Activated CD4-positive, alpha-beta T cell treated with anti-CD3 and anti-CD28 coated beads for 1 hour (primary cell): ENCODE measurements at regions not wholly inside any gene's neighbourhood (a gene's known extent, or its start where the extent isn't known, plus 50 kb on each side); places are given as distances from the start of the nearest gene placed in this dataset.
"Not testable (repeated sequence)": the region's sequence is repeated elsewhere in the genome, so short reads cannot be mapped to it uniquely, and the experiment has no call there.

Experiments used
- DNase-seq: peaks from one replicate; pipeline ENCODE4 v3.0.0-alpha.2; 2020

DNA sequence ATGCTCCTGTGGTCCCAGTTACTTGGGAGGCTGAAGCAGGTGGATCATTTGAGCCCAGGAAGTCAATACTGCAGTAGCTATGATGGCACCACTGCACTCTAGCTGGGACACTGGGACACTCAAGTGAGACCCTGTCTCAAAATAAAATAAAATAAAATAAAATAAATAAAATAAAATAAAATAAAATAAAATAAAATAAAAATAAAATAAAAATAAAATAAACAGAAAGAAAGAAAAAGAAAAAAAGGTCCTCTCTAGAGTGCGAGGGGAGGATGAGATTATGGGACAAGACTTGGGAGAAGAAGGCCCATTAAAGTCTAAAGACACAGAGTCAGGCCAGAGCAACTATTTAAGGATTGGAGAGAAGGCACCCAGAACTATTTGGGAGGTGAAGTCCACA lies 172.5 kb downstream of the IER5 start:
- DNase-seq: no peak

GRCh38 chr1:181262069-181262468 lies 173.6 kb downstream of the IER5 start:
- DNase-seq: no peak

DNA sequence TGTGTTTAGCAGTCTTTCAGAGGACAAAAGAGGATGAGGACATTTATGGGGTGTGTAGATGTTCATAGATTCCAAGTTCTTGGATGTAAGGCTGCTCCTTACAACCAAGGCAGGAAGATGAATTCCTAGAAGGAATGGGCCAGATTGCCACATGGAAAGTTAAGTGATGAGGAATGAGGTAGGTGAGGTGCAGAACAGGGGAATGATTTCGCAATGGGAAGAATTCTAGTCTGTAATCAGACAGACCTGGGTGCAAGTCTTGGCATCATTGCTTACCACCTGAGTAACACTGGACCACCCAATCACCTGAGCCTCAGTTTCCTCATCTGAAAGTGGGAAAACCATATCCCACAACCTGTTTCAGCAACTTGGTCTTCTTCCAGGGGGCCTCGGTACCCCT lies 174.9 kb downstream of the IER5 start:
- no peak for DNase-seq

- no peak for DNase-seq
Observed at GRCh38 chr1:181264821-181265220, 176.3 kb downstream of the IER5 start.

DNA sequence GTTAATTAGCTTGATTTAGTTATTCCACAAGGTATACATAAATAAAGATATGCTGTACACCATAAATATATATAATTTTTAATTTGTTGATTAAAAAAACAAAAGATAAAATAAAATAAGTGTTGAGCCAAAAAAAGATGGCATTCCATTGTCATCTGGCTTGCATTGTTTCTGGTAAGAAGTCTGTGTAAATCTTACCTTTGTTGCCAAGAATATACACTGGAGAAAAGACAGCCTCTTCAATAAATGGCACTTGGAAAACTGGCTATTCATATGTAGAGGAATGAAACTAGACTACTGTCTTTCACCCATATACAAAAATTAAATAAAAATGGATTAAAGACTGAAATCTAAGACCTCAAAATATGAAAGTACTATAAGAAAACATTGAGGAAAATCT lies 196.5 kb downstream of the IER5 start:
- DNase-seq: no peak

DNA sequence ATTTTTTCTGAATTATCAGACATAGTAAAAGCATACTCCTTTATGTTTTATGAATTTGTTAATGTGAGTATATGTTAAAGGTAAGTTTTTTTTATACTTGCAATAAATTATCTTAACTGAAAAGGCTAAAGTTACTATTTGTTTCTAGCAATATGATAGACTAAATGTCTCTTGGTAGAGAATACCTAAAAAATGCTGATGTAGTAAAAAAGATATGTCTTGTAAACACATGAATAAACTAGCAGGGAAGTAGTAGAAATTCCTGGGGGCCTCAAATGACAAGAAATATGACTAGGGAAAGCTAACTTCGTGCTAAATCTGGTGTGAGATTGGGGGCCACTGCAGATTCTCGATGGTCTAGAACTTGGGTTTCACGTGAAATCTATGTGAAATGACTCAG lies 188.1 kb upstream of the CACNA1E start:
- no peak for DNase-seq

DNA sequence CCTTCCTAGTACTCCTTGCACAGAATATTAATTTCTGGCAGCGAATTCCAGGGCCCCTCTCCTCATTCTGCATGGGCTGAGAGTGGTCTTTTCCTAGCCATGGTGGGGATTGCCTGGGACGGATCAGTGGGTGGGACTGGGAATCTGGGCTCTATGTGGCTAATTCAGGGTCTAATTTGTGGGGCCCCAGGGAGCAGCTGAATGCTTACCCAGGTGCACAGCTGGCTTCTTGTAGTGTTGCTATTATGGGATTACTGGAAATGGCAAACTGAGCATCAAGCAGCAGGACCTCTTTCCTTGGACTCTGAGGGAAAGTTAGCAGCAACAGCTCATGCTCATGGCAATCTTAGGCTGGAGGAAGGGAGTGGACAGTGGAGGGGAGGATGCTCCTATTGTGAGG lies 187.1 kb upstream of the CACNA1E start:
- DNase-seq: no peak

DNA sequence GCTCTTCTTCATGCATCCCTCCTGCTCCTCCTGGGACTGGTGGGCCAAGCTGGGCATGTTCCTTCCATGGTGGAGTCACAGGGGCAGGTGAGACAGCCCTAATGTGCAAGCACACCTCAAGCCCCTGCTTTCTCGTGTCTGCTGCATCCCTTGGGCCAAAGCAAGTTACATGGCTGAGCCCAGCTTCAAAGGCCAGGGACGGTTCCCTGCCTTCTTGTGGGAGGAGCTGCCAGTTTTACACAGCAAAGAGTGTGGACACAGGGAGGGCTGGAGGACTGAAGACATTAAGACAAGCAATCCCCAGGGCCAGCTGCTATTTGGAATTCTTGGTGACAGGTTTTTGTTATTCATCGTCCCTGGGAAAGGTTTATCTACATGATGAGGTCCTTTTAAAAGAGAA lies 175.2 kb upstream of the CACNA1E start:
- no peak for DNase-seq

DNA sequence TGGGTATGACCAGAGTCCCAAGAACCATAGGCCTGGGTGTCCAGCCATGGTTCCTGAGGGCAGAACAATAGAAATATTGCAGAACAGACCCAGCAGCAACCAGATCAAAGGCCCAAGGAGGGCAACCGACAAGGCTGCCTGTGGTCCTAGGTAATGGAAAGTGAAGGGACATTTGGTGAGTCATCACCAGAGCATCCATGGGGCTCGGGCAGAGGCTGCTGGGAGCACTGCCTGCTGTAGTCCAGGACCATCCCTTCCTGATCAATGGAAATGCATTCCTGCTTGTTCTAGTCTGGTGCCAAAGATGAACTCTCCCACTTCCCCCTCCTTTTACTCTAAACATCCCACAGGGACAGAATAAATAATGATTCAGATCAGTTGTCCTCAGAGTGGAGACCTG lies 172.8 kb upstream of the CACNA1E start:
- DNase-seq: no peak

DNA sequence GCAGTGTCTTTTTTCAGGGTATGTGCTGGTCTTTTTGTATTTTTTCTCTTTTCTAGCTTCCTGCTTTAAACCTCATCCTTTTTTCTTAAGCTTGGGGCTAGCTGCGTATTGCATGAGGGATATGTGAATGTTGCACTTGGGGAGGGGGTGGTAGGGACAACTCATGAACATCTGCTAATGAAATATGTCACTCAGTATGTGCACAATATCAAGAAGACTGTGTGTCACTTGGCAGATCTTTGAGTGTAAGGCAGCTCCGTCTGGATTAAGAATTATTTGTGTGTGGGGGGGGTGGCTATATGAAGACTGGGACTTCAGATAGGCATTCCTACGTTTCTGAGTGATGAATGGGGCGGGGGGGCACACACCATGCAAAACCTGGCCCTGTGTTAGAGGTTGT lies 170.4 kb upstream of the CACNA1E start:
- DNase-seq: no peak

DNA sequence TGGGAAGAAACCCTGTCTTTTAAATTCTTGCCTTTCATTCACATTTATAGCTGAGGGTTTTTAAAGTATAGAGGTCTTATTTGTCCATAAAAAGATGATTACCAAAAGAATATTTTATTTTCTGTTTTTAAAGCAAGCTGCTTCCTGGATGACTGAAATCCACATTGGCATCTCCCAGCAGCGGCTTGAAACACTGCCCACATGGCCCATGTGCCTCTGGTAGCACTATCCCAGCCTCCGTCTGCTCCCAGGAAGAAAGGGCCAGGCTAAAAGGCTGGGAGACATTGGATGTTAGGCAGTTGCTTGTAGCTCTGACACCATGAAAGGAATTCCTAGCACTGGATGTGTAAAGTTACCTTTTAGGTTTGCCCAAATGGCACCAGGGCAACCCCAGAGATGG lies 169.9 kb upstream of the CACNA1E start:
- DNase-seq: no peak

DNA sequence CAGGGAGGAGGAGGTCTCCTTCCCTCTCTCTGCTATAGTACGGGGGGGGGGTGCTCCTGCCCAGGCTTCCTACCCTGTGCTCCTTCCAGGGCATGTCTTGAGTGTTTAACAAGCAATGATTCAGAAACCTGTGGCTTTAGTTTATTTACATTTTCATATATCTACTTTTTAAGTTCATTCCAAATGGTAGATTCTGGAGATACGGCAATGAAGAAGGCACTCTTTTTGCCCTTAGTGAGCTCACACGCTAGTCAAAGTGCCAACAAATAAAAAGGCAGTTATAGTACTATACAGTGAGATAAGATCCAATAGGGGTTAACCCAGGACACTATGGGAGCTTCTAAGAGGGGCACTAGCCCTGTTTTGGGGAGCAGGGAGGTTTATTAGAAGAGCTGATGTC lies 169.3 kb upstream of the CACNA1E start:
- DNase-seq: no peak

DNA sequence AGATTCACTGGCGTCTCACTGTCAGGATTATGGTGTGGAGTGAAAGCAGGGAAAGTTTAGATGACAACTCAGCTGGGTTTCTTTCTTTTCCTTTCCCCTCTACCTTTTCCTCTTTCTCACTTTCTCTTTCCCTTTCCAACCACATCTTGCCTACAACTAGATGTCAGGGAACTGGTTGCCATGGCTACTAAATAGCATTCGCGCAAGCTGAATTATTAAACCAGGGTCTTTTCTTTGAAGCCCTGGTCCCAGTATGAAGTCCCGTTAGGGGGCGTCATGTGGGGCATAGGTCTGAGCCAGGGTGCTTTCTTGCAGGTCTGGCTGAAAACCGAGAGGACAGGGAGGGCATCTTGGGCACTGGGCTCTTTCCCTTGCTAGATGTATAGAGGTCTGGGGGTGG lies 168.4 kb upstream of the CACNA1E start:
- no peak for DNase-seq

DNA sequence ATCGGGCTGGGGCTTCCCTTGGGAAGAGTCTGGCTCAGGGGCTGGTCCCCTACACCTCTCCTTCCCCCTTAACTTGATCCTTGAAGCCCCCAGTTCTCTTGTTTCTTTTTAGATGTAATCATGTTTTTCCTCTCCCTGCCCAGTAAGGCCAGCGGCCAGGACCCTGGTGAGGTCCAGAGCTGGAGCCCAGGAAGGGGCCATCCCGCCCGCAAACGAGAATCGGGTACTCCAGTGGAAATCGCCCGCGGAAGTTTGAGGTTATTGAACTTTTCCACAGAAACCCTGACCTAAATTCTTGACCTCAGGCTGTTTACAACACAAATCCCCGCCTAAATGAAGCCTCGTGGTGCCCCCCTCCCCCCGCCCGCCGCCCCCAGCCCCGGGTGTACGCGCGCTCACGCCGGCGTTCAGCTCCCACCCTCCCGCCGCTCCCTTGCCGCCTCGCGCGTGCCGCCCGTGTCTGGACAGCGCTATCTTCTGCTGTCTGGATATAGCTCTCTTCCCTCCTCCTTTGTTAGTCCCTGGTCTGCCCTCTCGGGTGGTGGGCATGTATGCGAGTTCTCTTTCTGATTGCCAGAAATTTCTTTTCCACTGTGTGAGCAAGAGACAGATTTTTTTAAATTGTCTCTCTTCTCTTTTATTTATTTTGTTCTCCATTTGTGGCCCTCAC lies 165.9 kb upstream of the CACNA1E start:
- no peak for DNase-seq

GRCh38 chr1:181318022-181318857 lies 165.1 kb upstream of the CACNA1E start:
- DNase-seq: no peak

DNA sequence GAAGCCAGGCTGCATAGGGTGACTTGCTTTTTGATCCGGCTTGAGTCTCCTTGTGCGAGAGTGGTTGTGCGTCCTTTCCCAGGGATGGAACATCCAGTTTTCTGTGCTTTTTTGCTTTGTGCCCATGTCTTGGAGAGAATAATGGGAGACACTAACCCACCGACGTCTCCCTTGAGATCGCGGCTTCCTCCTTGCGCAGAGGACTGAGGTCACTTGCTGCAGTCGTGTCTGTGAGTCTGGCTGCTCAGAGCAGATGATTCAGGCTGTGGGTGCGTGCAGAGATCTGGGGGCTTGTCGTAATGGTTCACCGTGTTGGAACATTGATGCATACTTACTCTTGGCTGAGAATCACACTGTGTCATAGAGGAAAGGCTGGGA lies 164.5 kb upstream of the CACNA1E start:
- no peak for DNase-seq

GRCh38 chr1:181319907-181320306 lies 163.4 kb upstream of the CACNA1E start:
- no peak for DNase-seq

GRCh38 chr1:181324797-181325616 lies 158.3 kb upstream of the CACNA1E start:
- peak; percentile 22 for DNase-seq

DNA sequence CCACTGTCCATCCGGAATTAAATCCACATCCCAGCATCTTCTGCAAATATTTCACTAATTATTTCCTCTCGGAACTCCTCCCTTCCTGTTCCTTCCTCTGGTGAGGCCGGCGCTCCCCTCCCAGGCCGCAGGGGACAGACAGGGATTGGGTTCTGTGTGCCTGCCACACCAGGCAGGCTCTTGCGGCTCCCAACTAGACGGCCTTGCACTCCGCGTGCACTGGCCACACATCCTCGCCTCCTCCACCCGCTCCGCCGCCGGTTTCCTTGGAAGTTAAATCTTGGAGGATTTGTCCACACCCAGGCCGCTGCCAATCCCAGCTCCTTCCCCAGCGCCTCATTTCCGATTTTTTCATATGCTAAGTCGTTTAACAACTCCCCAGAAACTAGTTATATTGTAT lies 157.6 kb upstream of the CACNA1E start:
- DNase-seq: not testable (repeated sequence)

GRCh38 chr1:181326348-181326747 lies 157.0 kb upstream of the CACNA1E start:
- no peak for DNase-seq

DNA sequence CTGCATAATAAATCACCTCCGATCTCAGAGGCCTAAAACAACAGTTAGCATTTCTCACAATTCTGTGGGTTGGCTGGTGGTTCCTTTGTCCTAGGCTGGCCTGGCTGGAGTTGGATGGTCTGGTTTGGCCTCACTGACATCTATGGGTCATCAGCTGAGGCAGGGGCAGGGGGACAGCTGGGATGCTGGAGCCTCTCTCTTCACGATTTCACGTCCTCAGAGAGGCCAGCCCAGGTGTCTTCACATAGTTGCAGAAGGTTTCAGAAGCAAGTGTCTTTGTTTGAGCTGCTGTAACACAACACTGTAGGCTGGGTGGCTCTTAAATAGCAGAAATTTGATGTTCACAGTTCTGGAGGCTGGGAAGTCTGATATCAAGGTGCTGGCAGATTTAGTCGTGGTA lies 155.5 kb upstream of the CACNA1E start:
- no peak for DNase-seq

- DNase-seq: no peak
Observed at GRCh38 chr1:181334724-181335123, 148.6 kb upstream of the CACNA1E start.

- no peak for DNase-seq
Observed at GRCh38 chr1:181335631-181336030, 147.7 kb upstream of the CACNA1E start.
